ENCODE measurements at regions not wholly inside any gene's neighbourhood (a gene's known extent, or its start where the extent isn't known, plus 50 kb on each side); places are given as distances from the start of the nearest gene placed in this dataset.

- H3K4me1 Mint-ChIP-seq, result peaks cover 3 to 7% of the 10 kb centered on the region in 2 experiments; a peak in 3 of 4 replicates
- WGBS (ENCODE audit: extremely low coverage, insufficient read length, low lambda C conversion rate), result no CpG with 5 or more reads among the region's 4 CpGs
Observed at GRCh38 chr3:139108253-139108969, 63.7 kb upstream of the PRR23C start.

More at GRCh38 chr3:139108253-139108969, 63.7 kb upstream of the PRR23C start:
- H3K4ac ChIP-seq (ENCODE audit: low read depth, low read length), result no peak overlapping the region
- H3K14ac ChIP-seq (ENCODE audit: insufficient read depth, low read length), result no peak overlapping the region
- no peaks in the 10 kb centered on the region for H3K79me1 ChIP-seq (ENCODE audit: insufficient read depth, low read depth, low read length, poor library complexity, severe bottlenecking)
- H3K23me2 ChIP-seq (ENCODE audit: insufficient read length, low read depth, low read length, poor library complexity, severe bottlenecking), result no peaks in the 10 kb centered on the region
- no peak overlapping the region for H2BK12ac ChIP-seq (ENCODE audit: insufficient read length, low read depth, low read length)
- peaks cover 31% of the 10 kb centered on the region for H3K27me3 Mint-ChIP-seq (ENCODE audit: low read depth)
- H4K8ac ChIP-seq (replicated peaks; ENCODE audit: insufficient read length, low read depth, low read length), result no peak overlapping the region
- no peaks in the 10 kb centered on the region for H4K20me1 ChIP-seq (ENCODE audit: control insufficient read depth, insufficient read depth, insufficient read length)
- H4K5ac ChIP-seq (ENCODE audit: insufficient read length, low read depth, low read length), result no peak overlapping the region
- no peak overlapping the region for H4K91ac ChIP-seq (ENCODE audit: insufficient read length, low read depth, low read length)
- no peaks in the 10 kb centered on the region for H3K9me3 ChIP-seq (ENCODE audit: control insufficient read depth, low read depth, low read length)
- H2BK20ac ChIP-seq (ENCODE audit: low read depth, low read length, poor library complexity, severe bottlenecking), result no peak overlapping the region
- DNase-seq, result peak; percentile 12
- no peak for TF ChIP-seq CTCF (conservative IDR thresholded peaks at IDR 0.05)
- no peak overlapping the region for H3K4me3 Mint-ChIP-seq
- no peak overlapping the region for H3T11ph ChIP-seq (ENCODE audit: low read length)
- H3K4me2 ChIP-seq (ENCODE audit: insufficient read depth, insufficient read length, low read length), result no peak overlapping the region
- no peak overlapping the region for H3K18ac ChIP-seq (ENCODE audit: insufficient read length, low read depth, low read length)
- no peak overlapping the region for H2BK5ac ChIP-seq (ENCODE audit: insufficient read length, low read length)
- no peak overlapping the region for H3K27ac ChIP-seq (ENCODE audit: insufficient read length, low read depth, low read length)
- H3K27me3 ChIP-seq (ENCODE audit: insufficient read depth, low read length), result no peaks in the 10 kb centered on the region
- H3K56ac ChIP-seq (ENCODE audit: insufficient read length, low read depth, low read length), result no peak overlapping the region
- no peak overlapping the region for H3K9ac ChIP-seq (ENCODE audit: extremely low read depth, insufficient read length, low read length)
- H3K4me1 ChIP-seq (ENCODE audit: insufficient read depth, low read length), result no peaks in the 10 kb centered on the region
- H3K79me2 ChIP-seq (ENCODE audit: insufficient read depth, low read length), result no peaks in the 10 kb centered on the region
- no peak overlapping the region for H3K27ac Mint-ChIP-seq
- no peak overlapping the region for H3K23ac ChIP-seq (ENCODE audit: insufficient read length, low read depth, low read length)
- no peak overlapping the region for H2AFZ ChIP-seq (ENCODE audit: low read length)
- H2BK120ac ChIP-seq (ENCODE audit: low read depth, low read length, poor library complexity, severe bottlenecking), result no peak overlapping the region
- H2AK5ac ChIP-seq (ENCODE audit: insufficient read length, low read length), result no peak overlapping the region
- no peaks in the 10 kb centered on the region for H3K36me3 Mint-ChIP-seq (ENCODE audit: insufficient read depth in 1 of 3, low read depth in 3 of 3)
- no peaks in the 10 kb centered on the region for H3K9me3 Mint-ChIP-seq
- H2BK15ac ChIP-seq (ENCODE audit: low read depth, low read length), result no peak overlapping the region
